ENCODE measurements at regions not wholly inside any gene's neighbourhood (a gene's known extent, or its start where the extent isn't known, plus 50 kb on each side); places are given as distances from the start of the nearest gene placed in this dataset.
"Not testable (repeated sequence)": the region's sequence is repeated elsewhere in the genome, so short reads cannot be mapped to it uniquely, and the experiment has no call there.

- Histone ChIP-seq H2AFZ (ENCODE audit: low read depth, low read length) (no peak overlapping the region), H3K4me2 (ENCODE audit: low read length) (peak overlapping the region; percentile 46), H3K79me2 (ENCODE audit: insufficient read depth, low read length) (no peaks in the 10 kb centered on the region), H3K9ac (ENCODE audit: low read length) (no peak overlapping the region), H4K20me1 (ENCODE audit: insufficient read depth, low read length) (no peaks in the 10 kb centered on the region), H3K36me3 (ENCODE audit: insufficient read depth, low read length) (no peaks in the 10 kb centered on the region), H3K4me1 (ENCODE audit: insufficient read depth, low read length) (peaks cover 24% of the 10 kb centered on the region), H3K9me3 (ENCODE audit: insufficient read depth, low read depth, low read length) (no peaks in the 10 kb centered on the region), H3K27ac (ENCODE audit: low read depth, low read length) (no peak overlapping the region), H3K4me3 (ENCODE audit: insufficient read depth, low read depth, low read length) (no peak overlapping the region), H3K27me3 (ENCODE audit: insufficient read depth, low read length) (no peaks in the 10 kb centered on the region)
- Mint-ChIP-seq H3K27me3 (ENCODE audit: low read depth, unreplicated experiment) (no peaks in the 10 kb centered on the region), H3K9me3 (ENCODE audit: unreplicated experiment) (no peaks in the 10 kb centered on the region), H3K36me3 (ENCODE audit: low read depth, unreplicated experiment) (no peaks in the 10 kb centered on the region), H3K27ac (ENCODE audit: unreplicated experiment) (peak overlapping the region; percentile 24), H3K4me1 (ENCODE audit: low read depth, unreplicated experiment) (peaks cover 27% of the 10 kb centered on the region), H3K4me3 (ENCODE audit: unreplicated experiment) (no peak overlapping the region)
- peak; percentile 99 for DNase-seq (ENCODE audit: low read depth)
- peak; percentile 98 for FAIRE-seq
- no peak for TF ChIP-seq CTCF (IDR thresholded peaks at IDR 0.05; ENCODE audit: insufficient read depth, low read depth, low read length)
- TF ChIP-seq EZH2 (IDR thresholded peaks at IDR 0.05; ENCODE audit: insufficient read depth, low read length): no peak
These were observed 80.2 kb downstream of the ANKEF1 start for GRCh38 chr20:10115021-10115420.

GRCh38 chr20:10119336-10119735 is 84.5 kb downstream of the ANKEF1 start:
- Histone ChIP-seq H3K4me3 (ENCODE audit: insufficient read depth, low read depth, low read length) (no peak overlapping the region), H3K4me1 (ENCODE audit: insufficient read depth, low read length) (peaks cover 14% of the 10 kb centered on the region), H3K27me3 (ENCODE audit: insufficient read depth, low read length) (no peaks in the 10 kb centered on the region), H2AFZ (ENCODE audit: low read depth, low read length) (no peak overlapping the region), H3K9ac (ENCODE audit: low read length) (no peak overlapping the region), H3K4me2 (ENCODE audit: low read length) (no peak overlapping the region), H3K9me3 (ENCODE audit: insufficient read depth, low read depth, low read length) (no peaks in the 10 kb centered on the region), H3K79me2 (ENCODE audit: insufficient read depth, low read length) (no peaks in the 10 kb centered on the region), H4K20me1 (ENCODE audit: insufficient read depth, low read length) (no peaks in the 10 kb centered on the region), H3K36me3 (ENCODE audit: insufficient read depth, low read length) (no peaks in the 10 kb centered on the region), H3K27ac (ENCODE audit: low read depth, low read length) (no peak overlapping the region)
- Mint-ChIP-seq H3K9me3 (ENCODE audit: unreplicated experiment) (peaks cover 14% of the 10 kb centered on the region), H3K27me3 (ENCODE audit: low read depth, unreplicated experiment) (no peaks in the 10 kb centered on the region), H3K4me1 (ENCODE audit: low read depth, unreplicated experiment) (peaks cover 16% of the 10 kb centered on the region), H3K27ac (ENCODE audit: unreplicated experiment) (peak overlapping the region; percentile 82), H3K4me3 (ENCODE audit: unreplicated experiment) (no peak overlapping the region), H3K36me3 (ENCODE audit: low read depth, unreplicated experiment) (peaks cover under 1% of the 10 kb centered on the region)
- DNase-seq (ENCODE audit: low read depth) (no peak), FAIRE-seq (peak; percentile 13)
- TF ChIP-seq CTCF (IDR thresholded peaks at IDR 0.05; ENCODE audit: insufficient read depth, low read depth, low read length): no peak
- TF ChIP-seq EZH2 (IDR thresholded peaks at IDR 0.05; ENCODE audit: insufficient read depth, low read length): no peak

- not testable (repeated sequence) for FAIRE-seq
These were observed 90.1 kb downstream of the ANKEF1 start for GRCh38 chr20:10124883-10125282.

More at GRCh38 chr20:10124883-10125282, 90.1 kb downstream of the ANKEF1 start:
- peaks cover 22% of the 10 kb centered on the region for H3K9me3 Mint-ChIP-seq (ENCODE audit: unreplicated experiment)
- not testable (repeated sequence) for H3K27ac Mint-ChIP-seq (ENCODE audit: unreplicated experiment); H3K9me3 ChIP-seq (ENCODE audit: insufficient read depth, low read depth, low read length); H3K4me3 Mint-ChIP-seq (ENCODE audit: unreplicated experiment); H3K27ac ChIP-seq (ENCODE audit: low read depth, low read length); H4K20me1 ChIP-seq (ENCODE audit: insufficient read depth, low read length); H3K27me3 Mint-ChIP-seq (ENCODE audit: low read depth, unreplicated experiment); H3K36me3 ChIP-seq (ENCODE audit: insufficient read depth, low read length); H3K36me3 Mint-ChIP-seq (ENCODE audit: low read depth, unreplicated experiment); H3K79me2 ChIP-seq (ENCODE audit: insufficient read depth, low read length); H3K9ac ChIP-seq (ENCODE audit: low read length); H3K4me3 ChIP-seq (ENCODE audit: insufficient read depth, low read depth, low read length); H2AFZ ChIP-seq (ENCODE audit: low read depth, low read length); DNase-seq (ENCODE audit: low read depth); H3K4me1 Mint-ChIP-seq (ENCODE audit: low read depth, unreplicated experiment); H3K4me2 ChIP-seq (ENCODE audit: low read length); H3K27me3 ChIP-seq (ENCODE audit: insufficient read depth, low read length); H3K4me1 ChIP-seq (ENCODE audit: insufficient read depth, low read length)

Data from astrocyte (in vitro differentiated cells and primary cell).